GM18508 (cell line): ENCODE measurements at regions not wholly inside any gene's neighbourhood (a gene's known extent, or its start where the extent isn't known, plus 50 kb on each side); places are given as distances from the start of the nearest gene placed in this dataset.

ENCODE experiments used
- ATAC-seq: cut with Tn5 transposase; IDR thresholded peaks from one replicate; pipeline ENCODE4 v1.9.1; 2021; ENCODE audit warnings: moderate number of reproducible peaks; ENCODE audit not compliant: insufficient read depth, unreplicated experiment

DNA sequence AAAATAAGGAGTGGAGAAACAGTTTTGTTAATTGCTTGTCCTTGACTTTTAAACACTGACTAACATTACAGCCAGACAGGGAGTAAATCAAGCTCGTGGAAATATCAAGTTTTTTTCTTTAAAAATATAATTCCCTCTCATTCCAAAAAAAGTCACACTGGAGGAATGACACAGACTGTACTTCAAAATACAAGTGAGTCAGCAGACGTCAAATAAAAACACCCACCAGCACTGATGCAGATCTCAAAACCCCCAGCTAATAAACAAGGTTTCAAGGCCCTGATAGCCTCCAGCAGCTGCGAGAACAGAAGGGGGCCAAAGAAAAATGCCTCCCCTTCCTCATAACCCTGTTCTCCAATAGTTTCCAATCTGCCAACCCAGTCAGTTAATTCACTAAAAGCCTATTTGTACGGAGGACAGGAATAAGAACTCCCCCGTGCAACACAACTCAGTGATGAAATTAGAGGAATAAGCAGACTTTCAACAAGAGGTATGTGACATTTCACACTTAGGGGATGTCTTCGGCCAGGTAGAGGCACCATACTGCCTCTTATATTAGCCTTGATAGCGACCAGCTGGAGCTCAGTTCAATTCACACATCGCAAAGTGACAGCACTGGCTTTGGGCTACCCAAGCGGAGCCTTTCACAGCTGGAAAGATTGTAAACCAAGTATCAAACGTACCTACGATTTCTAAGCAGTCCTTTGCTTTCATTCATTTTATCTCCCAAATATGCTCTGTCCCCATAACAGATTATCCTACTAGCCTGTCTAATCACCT, 561.0 kb upstream of the KLF12 start:
- no peak for ATAC-seq

DNA sequence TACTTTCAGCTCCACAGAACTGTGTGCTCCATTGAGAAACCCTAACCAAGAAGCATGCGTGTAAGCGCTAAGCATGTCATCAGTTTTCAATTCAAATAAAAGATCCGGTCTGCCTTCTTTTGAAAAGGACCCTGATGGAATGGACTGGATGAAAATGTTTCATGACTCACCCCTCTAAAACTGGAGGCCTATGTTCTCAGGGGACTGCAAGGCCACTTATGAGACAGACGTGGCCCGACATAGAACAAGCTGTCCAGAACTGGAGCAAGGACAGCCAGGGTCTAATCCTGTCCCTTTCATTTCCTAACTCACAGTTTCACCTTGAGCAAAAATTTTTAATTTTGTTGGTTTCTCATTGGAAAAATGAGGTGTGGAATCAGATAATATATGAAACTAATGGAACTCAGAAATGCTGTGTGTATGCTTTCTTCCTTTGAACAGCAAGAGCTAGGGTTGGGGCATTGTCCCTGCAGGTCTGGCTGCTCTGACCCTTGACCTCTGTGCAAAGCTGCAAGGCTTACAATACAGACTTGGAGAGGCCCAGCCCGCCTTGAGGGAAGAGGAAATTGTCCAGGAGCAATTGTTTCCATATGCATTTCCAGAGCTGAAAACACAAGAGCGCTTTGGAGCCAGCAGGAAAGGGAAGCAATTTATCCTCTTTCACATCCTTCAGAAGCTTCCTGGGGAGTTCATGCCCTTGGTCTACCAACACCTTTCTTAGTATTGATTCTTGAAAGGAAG, 553.4 kb upstream of the KLF12 start:
- ATAC-seq, result no peak

DNA sequence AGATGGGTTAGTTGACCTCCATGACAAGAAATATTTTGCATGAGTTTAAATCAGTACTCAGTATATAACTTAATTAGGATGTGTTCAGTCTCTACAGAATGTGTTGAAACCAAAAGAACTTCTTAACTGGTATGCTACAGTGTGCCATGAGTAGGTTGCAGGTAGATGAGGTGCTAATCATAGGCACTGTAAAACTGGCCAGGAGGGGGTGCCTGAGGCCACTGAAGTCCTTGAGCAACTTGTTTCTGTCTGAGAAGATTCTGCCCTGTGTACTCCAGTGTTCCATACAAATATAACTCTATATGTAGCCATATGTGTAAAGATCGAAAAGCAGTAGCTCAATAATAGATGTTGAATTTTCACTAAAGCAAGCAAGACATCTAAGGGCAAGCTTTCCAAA, 549.2 kb upstream of the KLF12 start:
- no peak for ATAC-seq

DNA sequence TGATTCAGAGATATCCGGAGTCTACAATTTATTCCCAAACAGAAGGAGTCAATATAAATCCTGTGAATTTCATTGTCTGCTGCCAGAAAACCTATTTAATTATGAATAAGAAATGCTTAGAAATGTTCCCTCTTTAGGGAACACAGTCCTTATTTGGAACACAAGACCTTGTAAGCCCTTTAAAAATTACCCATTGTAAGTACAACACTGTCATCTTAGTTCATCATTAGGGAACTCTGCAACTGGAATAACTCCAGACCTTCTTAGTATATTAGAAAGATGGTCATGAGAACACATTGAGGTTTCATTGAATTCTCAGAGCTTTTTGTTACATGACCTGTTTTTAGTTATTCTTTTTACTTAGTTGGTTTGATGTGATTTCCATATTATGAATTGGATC, 548.5 kb upstream of the KLF12 start:
- no peak for ATAC-seq

DNA sequence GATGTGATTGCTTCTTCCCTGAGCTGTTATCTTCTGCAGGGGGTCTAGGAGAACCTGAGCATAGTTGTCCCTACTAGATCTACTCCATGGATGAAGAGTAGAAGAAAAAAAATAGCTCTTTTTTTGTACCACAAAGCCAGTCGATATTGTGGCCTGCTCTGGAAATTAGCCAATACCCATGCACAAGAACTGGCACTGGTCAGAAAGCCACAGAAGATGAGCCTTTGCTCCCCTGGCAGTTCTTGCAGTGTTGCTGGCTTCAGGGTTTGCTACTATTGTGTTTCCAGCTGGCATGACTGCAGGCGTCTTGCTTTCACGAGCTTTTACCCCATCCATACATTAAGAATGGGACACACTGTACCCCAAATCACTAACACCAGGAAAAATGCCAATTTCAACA, 547.7 kb upstream of the KLF12 start:
- ATAC-seq, result no peak

GRCh38 chr13:74678308-74678965, 544.2 kb upstream of the KLF12 start:
- ATAC-seq, result no peak

DNA sequence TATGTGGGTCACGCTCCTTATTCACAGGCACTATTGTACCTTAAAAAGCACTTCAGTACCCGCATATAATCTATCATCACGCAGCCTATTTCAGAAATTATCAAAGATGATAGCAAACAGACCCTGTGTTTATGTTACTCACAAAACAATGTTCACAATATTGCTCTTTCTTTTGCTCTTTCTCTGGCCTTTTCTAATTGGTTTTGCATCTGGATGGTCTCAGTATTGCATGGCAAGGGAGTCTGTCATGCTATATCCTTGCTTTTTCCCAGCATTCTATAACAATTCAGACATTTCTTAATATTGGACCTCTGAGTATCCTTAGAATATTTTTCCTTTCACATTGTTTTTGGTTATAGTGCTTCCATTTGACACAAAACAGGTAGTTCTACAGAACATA, 541.8 kb upstream of the KLF12 start:
- no peak for ATAC-seq

DNA sequence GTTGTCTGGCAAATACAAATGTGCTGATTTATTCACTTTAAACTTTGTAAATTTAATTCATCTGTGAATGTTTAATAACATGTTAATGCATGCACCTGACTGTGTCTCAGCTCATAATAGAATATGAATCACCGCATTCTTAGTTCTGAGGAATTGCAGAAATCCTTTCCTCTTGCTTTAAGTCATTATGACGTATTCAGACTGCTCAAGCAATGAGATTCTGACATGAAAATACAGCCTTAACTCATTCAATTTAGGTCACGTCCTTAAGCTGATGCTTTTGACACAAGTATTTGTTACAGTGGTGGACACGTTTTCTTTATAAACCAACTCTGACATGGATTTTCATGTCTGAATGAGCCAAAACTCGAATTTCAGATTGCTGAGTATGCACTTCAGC, 541.0 kb upstream of the KLF12 start:
- ATAC-seq, result no peak

DNA sequence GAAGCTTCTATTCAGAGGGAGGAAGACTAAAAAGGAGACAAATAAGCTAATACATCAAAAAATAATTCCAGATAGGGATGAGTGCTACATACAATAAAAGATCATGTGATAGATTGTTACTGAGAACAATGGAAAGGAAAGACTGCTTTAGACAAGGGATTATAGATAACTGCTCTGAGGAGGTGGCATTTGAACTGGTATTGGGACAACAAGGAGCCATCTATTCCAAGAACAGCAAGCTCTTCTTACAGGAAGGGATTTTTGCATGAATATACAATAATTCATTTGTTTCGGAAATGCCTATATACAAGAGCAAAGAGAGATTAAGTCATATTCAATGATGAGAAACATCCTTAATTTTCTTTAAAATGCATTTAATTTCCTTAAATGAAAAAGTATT, 540.5 kb upstream of the KLF12 start:
- no peak for ATAC-seq

DNA sequence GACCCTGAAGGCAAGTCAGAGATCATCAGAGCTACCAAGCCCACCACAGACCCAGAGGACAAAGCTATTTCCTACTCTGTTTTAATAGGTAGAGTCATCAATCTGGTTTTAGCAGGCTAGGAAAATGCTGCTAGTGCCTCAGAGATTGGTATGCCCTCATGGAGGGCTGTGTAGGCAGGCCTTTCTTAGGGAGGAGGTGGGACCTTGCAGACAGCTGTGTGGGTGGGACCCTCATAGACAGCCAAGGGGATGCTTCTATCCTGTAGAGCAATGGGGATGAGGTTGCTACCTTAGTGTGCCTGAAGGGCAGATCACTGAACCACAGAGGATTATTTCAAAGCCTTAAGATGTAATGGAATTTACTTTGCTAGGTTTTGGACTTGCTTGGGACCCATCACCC, 534.9 kb upstream of the KLF12 start:
- no peak for ATAC-seq

GRCh38 chr13:74667656-74668203, 533.5 kb upstream of the KLF12 start:
- ATAC-seq, result no peak

DNA sequence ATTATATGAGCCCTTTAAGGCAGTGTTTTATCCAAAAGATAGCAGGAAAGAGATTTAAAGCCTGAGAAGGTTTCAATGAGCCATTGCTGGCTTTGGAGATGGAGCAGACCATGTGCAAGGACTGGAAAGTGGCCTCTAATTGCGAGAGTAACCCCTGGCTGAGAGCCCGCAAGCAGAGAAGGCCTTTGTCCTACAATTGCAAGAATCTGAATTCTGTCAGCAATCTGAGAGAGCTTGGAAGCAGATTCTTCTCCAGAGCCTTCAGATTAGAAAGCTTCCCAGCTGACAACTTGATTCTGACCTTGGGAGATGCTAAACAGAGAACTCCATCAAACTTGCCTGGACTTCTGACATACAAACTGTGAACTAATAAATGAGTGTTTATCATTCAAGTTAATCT, 528.7 kb upstream of the KLF12 start:
- ATAC-seq, result no peak

- ATAC-seq, result no peak
Measured at GRCh38 chr13:74661851-74662250, 527.6 kb upstream of the KLF12 start.

DNA sequence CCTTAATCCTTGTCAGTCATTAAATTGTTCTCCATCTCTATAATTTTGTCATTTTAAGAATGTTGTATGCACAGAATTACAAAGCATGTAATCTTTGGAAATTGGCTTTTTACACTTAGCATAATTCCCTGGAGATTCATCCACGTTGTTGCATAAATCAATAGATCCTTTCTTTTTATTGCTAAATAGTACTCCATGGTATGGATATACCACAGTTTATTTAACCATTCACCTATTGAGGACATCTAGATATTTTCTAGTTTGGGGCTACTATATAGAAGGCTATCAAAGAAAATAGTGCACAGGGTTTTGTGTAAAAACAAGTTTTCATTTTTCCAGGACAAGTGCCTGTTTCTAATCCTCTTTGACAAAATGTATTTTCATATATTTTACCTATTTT, 523.6 kb upstream of the KLF12 start:
- no peak for ATAC-seq

DNA sequence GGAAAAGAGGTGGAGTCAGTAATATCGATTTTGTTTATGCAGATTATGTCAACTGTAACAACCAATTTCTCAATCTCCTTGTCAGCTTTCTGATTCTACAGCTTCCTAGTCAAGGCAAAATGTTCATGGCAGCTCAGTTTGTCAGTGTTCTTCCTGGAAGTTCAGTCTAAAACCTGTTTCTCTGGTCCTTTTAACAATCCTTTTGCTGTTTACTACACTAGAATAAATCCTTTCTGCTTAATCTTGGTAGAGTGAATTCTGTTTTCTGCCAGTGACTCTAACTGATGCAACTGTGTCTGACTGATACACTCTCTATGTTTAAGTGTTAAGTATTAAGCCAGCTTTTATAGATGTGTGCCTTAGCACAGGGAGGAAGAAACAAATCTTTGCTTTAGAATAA, 516.9 kb upstream of the KLF12 start:
- ATAC-seq, result no peak

- no peak for ATAC-seq
Measured at GRCh38 chr13:74647991-74648390, 513.8 kb upstream of the KLF12 start.

- ATAC-seq, result no peak
Measured at GRCh38 chr13:74647211-74647610, 513.0 kb upstream of the KLF12 start.

- ATAC-seq, result no peak
Measured at GRCh38 chr13:74646091-74646490, 511.9 kb upstream of the KLF12 start.

DNA sequence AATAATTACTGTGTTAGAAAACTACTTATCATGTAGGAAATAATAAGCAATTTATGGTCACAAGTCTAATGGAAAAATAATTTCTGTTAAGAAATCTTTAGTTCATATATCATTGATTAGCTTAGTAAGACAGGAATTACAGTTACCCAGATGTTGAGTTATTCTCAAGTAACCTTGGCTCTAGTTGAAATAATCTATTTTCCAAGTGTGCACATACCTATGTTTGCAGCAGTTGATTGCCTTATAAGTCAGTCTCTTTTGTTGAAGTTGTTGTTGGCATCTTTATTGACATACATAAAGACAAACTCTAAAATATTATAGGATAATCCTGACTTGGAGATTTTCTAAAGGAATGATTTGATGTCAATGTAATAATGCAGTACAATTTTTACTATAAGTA, 511.4 kb upstream of the KLF12 start:
- ATAC-seq, result no peak

GRCh38 chr13:74644229-74644628, 510.0 kb upstream of the KLF12 start:
- ATAC-seq, result no peak

DNA sequence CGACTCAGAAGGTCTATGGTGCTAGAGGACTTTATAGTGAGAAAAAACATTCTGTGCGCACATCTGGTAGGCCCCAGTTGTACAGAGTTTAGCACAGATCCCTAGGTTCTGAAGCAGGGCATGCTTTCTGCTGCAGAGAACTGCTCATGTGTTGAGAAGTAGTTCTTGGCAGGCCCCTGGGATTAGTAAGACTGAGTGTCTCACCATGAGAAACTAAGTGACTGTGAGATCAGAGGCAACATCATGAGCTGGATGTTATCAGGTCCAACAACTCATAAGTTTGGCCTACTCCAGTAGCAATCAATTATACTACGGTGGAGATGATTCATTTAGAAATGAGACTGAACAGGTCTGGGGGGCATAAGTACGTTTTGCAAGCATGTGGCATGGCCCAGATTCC, 507.4 kb upstream of the KLF12 start:
- no peak for ATAC-seq
